Psoas muscle (tissue), 7 donors: ENCODE measurements at regions not wholly inside any gene's neighbourhood (a gene's known extent, or its start where the extent isn't known, plus 50 kb on each side); places are given as distances from the start of the nearest gene placed in this dataset.

Experiments
- ATAC-seq, 4 donors: fragments of 200-7000 bp; cut with Tn5 transposase; one replicate each; pipeline ENCODE4 v1.9.1; 2020; ENCODE audit warnings: moderate library complexity in 3 of 4, mild to moderate bottlenecking in 2 of 4
- DNase-seq, 2 donors: peaks; one replicate each; pipeline ENCODE4 v3.0.0-alpha.2; 2020
- H3K27ac ChIP-seq: fragments of 200-600 bp; one replicate; pipeline ENCODE4 v1.8.0; 2022
- H3K27me3 ChIP-seq, 3 donors: fragments of 200-600 bp in 1 of 3; one replicate each; pipeline versions ENCODE4 v1.6.1 to v1.8.0; 2013 to 2022; ENCODE audit warnings: low read length in 2 of 3, mild to moderate bottlenecking in 2 of 3, moderate library complexity in 1 of 3; ENCODE audit not compliant: insufficient read depth in 3 of 3
- H3K36me3 ChIP-seq, 2 donors: fragments of 200-600 bp in 1 of 2; one replicate each; pipeline versions ENCODE4 v1.6.1 to v1.8.0; 2013 to 2022; ENCODE audit warnings: low read depth in 1 of 2, mild to moderate bottlenecking in 1 of 2, moderate library complexity in 1 of 2; ENCODE audit not compliant: insufficient read depth in 1 of 2
- H3K4me1 ChIP-seq: fragments of 200-600 bp; one replicate; pipeline ENCODE4 v1.8.0; 2022
- H3K4me3 ChIP-seq: fragments of 200-600 bp; one replicate; pipeline ENCODE4 v1.8.0; 2022; ENCODE audit warnings: mild to moderate bottlenecking
- H3K9me3 ChIP-seq: fragments of 200-600 bp; one replicate; pipeline ENCODE4 v1.8.0; 2022
- WGBS, 3 donors: extraction: QIAGEN DNeasy Blood & Tissue Kit; methylation state at CpG; one replicate each; pipeline versions ENCODE4 v1.1.6 to v1.1.7; 2013; 5-methylcytosine and 5-hydroxymethylcytosine counted together
- intact Hi-C, 2 donors: fragments of 100-400 bp; cut with DNase I; formaldehyde crosslinking; loops; one replicate each; pipeline versions ENCODE4 v1.11.0 to v1.14.2; 2022
- TF ChIP-seq, protein P1 (sequence below): fragments of 200-600 bp; IDR thresholded peaks from one replicate; pipeline ENCODE4 v1.8.0; 2022; ENCODE audit warnings: antibody characterized with exemption
- donor health status: healthy with polysubstance abuse.
- donor health status: DM: no; HTN: no; CAD: no; lungs with moderate emphysema.
- donor health status: Bipolar disorder and iron deficiency.
- donor health status: healthy.
- donor health status: DM: yes; HTN: yes; CAD: no.
- donor health status: DM: no; HTN: no; CAD: no.
- donor health status: DM: yes; HTN: yes; CAD: no.

GRCh38 chr12:69062621-69063237 lies 129.8 kb upstream of the CPM start:
- TF ChIP-seq, protein P1, sequence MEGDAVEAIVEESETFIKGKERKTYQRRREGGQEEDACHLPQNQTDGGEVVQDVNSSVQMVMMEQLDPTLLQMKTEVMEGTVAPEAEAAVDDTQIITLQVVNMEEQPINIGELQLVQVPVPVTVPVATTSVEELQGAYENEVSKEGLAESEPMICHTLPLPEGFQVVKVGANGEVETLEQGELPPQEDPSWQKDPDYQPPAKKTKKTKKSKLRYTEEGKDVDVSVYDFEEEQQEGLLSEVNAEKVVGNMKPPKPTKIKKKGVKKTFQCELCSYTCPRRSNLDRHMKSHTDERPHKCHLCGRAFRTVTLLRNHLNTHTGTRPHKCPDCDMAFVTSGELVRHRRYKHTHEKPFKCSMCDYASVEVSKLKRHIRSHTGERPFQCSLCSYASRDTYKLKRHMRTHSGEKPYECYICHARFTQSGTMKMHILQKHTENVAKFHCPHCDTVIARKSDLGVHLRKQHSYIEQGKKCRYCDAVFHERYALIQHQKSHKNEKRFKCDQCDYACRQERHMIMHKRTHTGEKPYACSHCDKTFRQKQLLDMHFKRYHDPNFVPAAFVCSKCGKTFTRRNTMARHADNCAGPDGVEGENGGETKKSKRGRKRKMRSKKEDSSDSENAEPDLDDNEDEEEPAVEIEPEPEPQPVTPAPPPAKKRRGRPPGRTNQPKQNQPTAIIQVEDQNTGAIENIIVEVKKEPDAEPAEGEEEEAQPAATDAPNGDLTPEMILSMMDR, result no peak
- 65 to 70% (median 67%) methylated on average over 3 of the region's 3 CpGs for WGBS, 3 donors
- Histone ChIP-seq H3K4me3 (no peak overlapping the region), H3K9me3 (no peaks in the 10 kb centered on the region), H3K27me3 (no peaks in the 10 kb centered on the region), H3K27ac (no peak overlapping the region), H3K36me3 (no peaks in the 10 kb centered on the region), H3K4me1 (no peaks in the 10 kb centered on the region)
- no peak for ATAC-seq
- intact Hi-C loops, result no loop called here
- DNase-seq, result no peak

DNA sequence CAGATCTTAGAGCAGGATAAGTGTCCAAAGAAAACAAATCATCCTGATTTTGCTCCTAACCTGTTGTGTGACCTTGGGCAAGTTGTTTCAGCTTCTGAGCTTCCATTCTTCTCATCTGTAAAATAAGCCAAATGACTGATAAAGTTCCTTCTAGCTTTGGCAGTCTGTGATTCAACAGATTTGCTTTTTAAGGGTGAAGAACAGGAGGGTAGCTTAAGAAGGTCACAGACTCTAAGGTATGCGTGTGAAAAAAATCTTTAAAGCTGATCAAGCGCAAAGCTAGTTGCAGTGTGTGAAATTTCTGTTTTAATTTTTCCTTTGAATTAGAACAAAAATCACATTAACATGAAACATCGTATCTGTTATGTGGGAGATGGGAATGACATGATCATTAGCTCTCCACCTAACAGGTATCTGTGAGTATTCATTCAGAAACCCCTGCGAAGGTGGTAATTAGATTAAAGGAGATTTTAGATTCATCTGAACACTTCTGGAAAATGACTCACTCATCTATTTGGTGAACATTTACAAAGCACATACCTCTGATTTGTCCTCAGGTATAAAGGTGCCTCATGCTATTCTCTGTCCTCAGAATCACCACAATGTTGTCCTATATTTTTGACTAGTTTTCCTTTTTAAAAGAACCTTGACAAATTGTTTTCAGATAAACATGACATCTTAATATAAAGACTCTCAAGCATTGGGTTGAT lies 131.9 kb upstream of the CPM start:
- Histone ChIP-seq H3K36me3 (no peaks in the 10 kb centered on the region), H3K4me3 (no peak overlapping the region), H3K27me3 (no peaks in the 10 kb centered on the region), H3K9me3 (no peaks in the 10 kb centered on the region), H3K4me1 (no peaks in the 10 kb centered on the region), H3K27ac (no peak overlapping the region)
- TF ChIP-seq, protein P1, result no peak
- intact Hi-C loops, result no loop called here
- no peak for DNase-seq
- no peak for ATAC-seq
- 95 to 98% (median 96%) methylated on average over 4 of the region's 4 CpGs for WGBS, 3 donors

DNA sequence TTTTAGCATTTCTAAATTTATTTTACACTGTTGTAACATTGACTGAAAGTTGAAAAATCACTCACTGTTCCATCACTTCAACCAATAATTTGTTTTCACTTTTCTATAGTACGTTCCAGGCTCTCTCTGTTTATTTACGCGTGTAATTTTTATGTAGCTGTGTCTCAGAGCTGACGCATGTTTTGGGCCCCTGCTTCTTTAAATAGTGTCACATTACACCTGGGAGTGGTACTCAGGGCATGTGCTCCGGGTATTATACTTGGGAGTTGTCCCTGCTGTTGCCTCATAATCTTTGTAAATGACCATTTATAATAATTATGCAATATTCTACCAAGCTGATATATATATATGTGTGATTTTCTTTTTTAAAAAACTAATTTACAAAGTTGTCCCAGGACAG lies 132.8 kb upstream of the CPM start:
- TF ChIP-seq, protein P1, result no peak
- DNase-seq, result no peak
- no peak for ATAC-seq
- Histone ChIP-seq H3K4me1 (no peaks in the 10 kb centered on the region), H3K36me3 (no peaks in the 10 kb centered on the region), H3K27ac (no peak overlapping the region), H3K9me3 (no peaks in the 10 kb centered on the region), H3K4me3 (no peak overlapping the region), H3K27me3 (no peaks in the 10 kb centered on the region)
- 80 to 84% (median 81%) methylated on average over 5 of the region's 5 CpGs for WGBS, 3 donors
- intact Hi-C loops, result no loop called here

DNA sequence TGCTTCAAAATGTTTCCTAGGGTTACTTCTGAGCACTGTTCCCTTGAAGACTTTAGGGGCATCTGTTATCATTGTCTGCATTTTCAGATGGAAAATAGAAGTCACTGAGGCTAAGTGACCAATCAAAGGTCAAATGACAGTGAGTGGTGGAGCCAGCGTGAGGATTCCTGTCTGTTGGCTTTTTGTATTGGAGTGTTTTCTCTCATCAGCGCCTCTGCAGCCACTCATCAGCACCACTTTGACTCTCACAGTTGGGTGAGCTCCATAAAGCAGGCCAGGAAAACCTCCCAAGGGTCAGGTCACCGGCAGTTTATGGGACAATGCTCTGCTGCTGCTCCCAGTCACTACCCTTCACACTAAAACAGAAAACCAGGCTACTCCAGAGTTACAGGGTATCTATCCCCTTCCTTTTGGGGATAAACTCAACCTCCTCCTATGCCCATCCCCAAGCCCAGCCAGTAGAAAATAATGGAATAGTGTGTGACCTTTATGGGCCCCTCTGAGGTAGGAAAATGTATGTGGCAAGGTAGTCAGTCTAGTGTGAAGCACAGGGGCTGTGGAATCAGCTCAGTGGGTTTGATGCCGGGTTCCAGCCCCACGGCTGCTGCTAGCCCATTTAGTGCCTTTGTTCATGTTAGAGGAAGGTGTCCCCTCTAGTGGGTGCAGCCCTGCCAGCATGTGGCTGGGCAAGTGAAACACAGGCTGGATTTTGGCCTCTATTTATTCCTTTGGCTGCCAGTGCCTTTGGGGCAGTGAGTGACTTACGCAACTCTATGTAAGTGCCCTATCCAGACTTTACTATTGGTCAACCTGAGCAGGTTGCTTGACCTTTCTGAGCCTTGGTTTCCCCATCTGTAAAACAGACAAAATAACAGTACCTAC lies 133.8 kb upstream of the CPM start:
- Histone ChIP-seq H3K36me3 (no peaks in the 10 kb centered on the region), H3K4me1 (no peaks in the 10 kb centered on the region), H3K27me3 (no peaks in the 10 kb centered on the region), H3K9me3 (no peaks in the 10 kb centered on the region), H3K4me3 (no peak overlapping the region), H3K27ac (no peak overlapping the region)
- ATAC-seq, result no peak
- TF ChIP-seq, protein P1, result no peak
- intact Hi-C loops, result no loop called here
- WGBS, 3 donors, result 74 to 81% (median 80%) methylated on average over 6 of the region's 6 CpGs
- DNase-seq, result no peak
